K562 (cell line): ENCODE measurements at regions not wholly inside any gene's neighbourhood (a gene's known extent, or its start where the extent isn't known, plus 50 kb on each side); places are given as distances from the start of the nearest gene placed in this dataset.

Source experiments
- ATAC-seq: fragments of 200-7000 bp; cut with Tn5 transposase; 3 replicates; pipeline ENCODE4 v1.9.1; 2020; ENCODE audit warnings: moderate library complexity
- BruUV-seq: library from RNA; stranded (reverse); fragments of 400-500 nt; replicated peaks from 2 replicates; lab custom pipeline; 2021; lab: Mats Ljungman, UMichigan
- CTCF ChIA-PET: fragments of 300-600 bp; formaldehyde crosslinking; extraction: SDS; loops from one replicate; lab custom pipeline; 2021; ENCODE audit warnings: low intra/inter-chr PET ratio; lab: Yijun Ruan, JAX
- POLR2A ChIA-PET: fragments of 300-600, 350-650 bp; sonication (Branson Sonifier 250); formaldehyde crosslinking; extraction: SDS; loops from one replicate; lab custom pipeline; 2021; ENCODE audit warnings: antibody characterized with exemption, inconsistent platforms; lab: Yijun Ruan, JAX
- DNase-seq, 4 experiments: peaks; one replicate each; pipeline versions ENCODE4 v3.0.0 to v3.0.0-alpha.2; 2011 to 2018; ENCODE audit warnings: low spot score in 3 of 4, mixed read lengths in 3 of 4; ENCODE audit errors: extremely low read depth in 1 of 4
- FAIRE-seq: peaks from 2 replicates; lab custom pipeline; 2011; peaks lifted over from hg19 to GRCh38; lab: Jason Lieb, UNC
- H2AFZ ChIP-seq: 2 replicates; pipeline ENCODE4 v1.6.0; 2011; ENCODE audit warnings: low read depth, low read length, control low read depth, inconsistent platforms
- H3K27ac ChIP-seq: fragments of 200-600 bp; 3 replicates; pipeline ENCODE4 v1.8.0; 2011; ENCODE audit warnings: low read depth, mild to moderate bottlenecking, control low read depth, inconsistent platforms, low read length, moderate library complexity, mixed read lengths; ENCODE audit errors: extremely low read depth
- H3K27me3 ChIP-seq, 2 experiments: fragments of 300-600 bp in 1 of 2; 2 replicates in 1 of 2; 3 replicates in 1 of 2; pipeline versions ENCODE4 v1.6.0 to v1.8.0; 2011; ENCODE audit warnings: inconsistent platforms in 2 of 2, low read length in 2 of 2, mild to moderate bottlenecking in 1 of 2, mixed read lengths in 1 of 2, moderate library complexity in 1 of 2; ENCODE audit not compliant: control insufficient read depth in 2 of 2, insufficient read depth in 2 of 2
- H3K36me3 ChIP-seq: fragments of 300-600 bp; 3 replicates; pipeline ENCODE4 v1.8.0; 2011; ENCODE audit warnings: mild to moderate bottlenecking, low read length, inconsistent platforms; ENCODE audit not compliant: control insufficient read depth, insufficient read depth
- H3K4me1 ChIP-seq, 2 experiments: fragments of 200-600 bp in 1 of 2; replicated peaks in 1 of 2; 2 replicates in 1 of 2; 3 replicates in 1 of 2; pipeline versions ENCODE4 v1.5.1 to v1.8.0; 2011; ENCODE audit warnings: inconsistent platforms in 2 of 2, low read length in 2 of 2, mild to moderate bottlenecking in 1 of 2, mixed read lengths in 1 of 2, moderate library complexity in 1 of 2; ENCODE audit not compliant: control insufficient read depth in 2 of 2, insufficient read depth in 2 of 2
- H3K4me2 ChIP-seq: 2 replicates; pipeline ENCODE4 v1.6.1; 2011; ENCODE audit warnings: low read length, control low read depth, inconsistent platforms, mixed read lengths; ENCODE audit not compliant: insufficient read depth
- H3K4me3 ChIP-seq: fragments of 200-600 bp; sonication (generic), shearing (Covaris generic); 2 replicates; pipeline ENCODE4 v1.5.1; 2016; ENCODE audit warnings: control low read depth, inconsistent platforms
- H3K79me2 ChIP-seq: fragments of 200-600 bp; 3 replicates; pipeline ENCODE4 v1.8.0; 2011; ENCODE audit warnings: low read length, inconsistent platforms; ENCODE audit not compliant: control insufficient read depth, insufficient read depth
- H3K9ac ChIP-seq, 2 experiments: 2 replicates each; pipeline versions ENCODE4 v1.6.0 to v1.6.1; 2011; ENCODE audit warnings: low read depth in 2 of 2, low read length in 2 of 2, control low read depth in 1 of 2, inconsistent platforms in 1 of 2, mild to moderate bottlenecking in 1 of 2, mixed read lengths in 1 of 2; ENCODE audit not compliant: insufficient read depth in 1 of 2
- H3K9me1 ChIP-seq: one replicate; pipeline ENCODE4 v1.6.0; 2011; ENCODE audit warnings: inconsistent platforms, mild to moderate bottlenecking, low read length, moderate library complexity; ENCODE audit not compliant: control insufficient read depth, insufficient read depth
- H3K9me3 ChIP-seq: replicated peaks from 2 replicates; pipeline ENCODE4 v1.5.1; 2011; ENCODE audit warnings: low read depth, low read length, inconsistent platforms; ENCODE audit not compliant: control insufficient read depth, insufficient read depth
- H4K20me1 ChIP-seq: replicated peaks from 2 replicates; pipeline ENCODE4 v1.6.1; 2011; ENCODE audit warnings: low read length, inconsistent platforms, mixed read lengths; ENCODE audit not compliant: control insufficient read depth, insufficient read depth
- AFF4 ChIP-seq: sonication (generic); formaldehyde crosslinking; IDR thresholded peaks from 2 replicates; pipeline ENCODE4 v1.8.0; 2023; ENCODE audit warnings: mild to moderate bottlenecking, missing genetic modification reagents
- BRCA1 ChIP-seq, 2 experiments: fragments of 450-650 bp in 1 of 2; sonication (generic) in 1 of 2; formaldehyde crosslinking in 1 of 2; IDR thresholded peaks; 2 replicates each; pipeline versions ENCODE4 v1.5.0 to v1.6.1; 2017 to 2020; ENCODE audit warnings: mild to moderate bottlenecking in 1 of 2, missing genetic modification reagents in 1 of 2
- ELF2 ChIP-seq: fragments of 250-450 bp; sonication (Bioruptor Pico); IDR thresholded peaks from 2 replicates; pipeline ENCODE4 v1.5.0; 2021; ENCODE audit warnings: mild to moderate bottlenecking
- ESRRB ChIP-seq: fragments of 250-450 bp; sonication (Bioruptor Pico); IDR thresholded peaks from 2 replicates; pipeline ENCODE4 v1.5.0; 2020; ENCODE audit warnings: mild to moderate bottlenecking, moderate library complexity, borderline replicate concordance
- RBM25 ChIP-seq: fragments of 200-400 bp; formaldehyde crosslinking; IDR thresholded peaks from 2 replicates; pipeline ENCODE4 v1.6.1; 2018; ENCODE audit warnings: low read length, low read depth, moderate library complexity; ENCODE audit not compliant: severe bottlenecking
- TRIM28 ChIP-seq: fragments of 450-650 bp; IDR thresholded peaks from 2 replicates; pipeline ENCODE4 v1.6.1; 2017
- XRCC4 ChIP-seq: IDR thresholded peaks from one replicate; pipeline ENCODE4 v1.6.1; 2011; ENCODE audit not compliant: insufficient read depth, insufficient read length; ENCODE audit errors: extremely low read depth
- ZKSCAN8 ChIP-seq: fragments of 200-800 bp; sonication (Bioruptor generic); IDR thresholded peaks from 2 replicates; pipeline ENCODE4 v1.6.1; 2016; ENCODE audit warnings: missing genetic modification characterization, missing compliant biosample characterization
- ZNF140 ChIP-seq: fragments of 250-450 bp; sonication (Bioruptor Pico); IDR thresholded peaks from 2 replicates; pipeline ENCODE4 v1.8.0; 2021; ENCODE audit warnings: moderate library complexity, mild to moderate bottlenecking, inconsistent platforms
- ZNF146 ChIP-seq: IDR thresholded peaks from one replicate; pipeline ENCODE4 v1.6.1; 2018; ENCODE audit warnings: missing compliant biosample characterization; ENCODE audit not compliant: unreplicated experiment
- ZNF212 ChIP-seq: fragments of 450-650 bp; formaldehyde crosslinking; IDR thresholded peaks from 2 replicates; pipeline ENCODE4 v1.4.0; 2020; ENCODE audit warnings: mild to moderate bottlenecking
- ZNF24 ChIP-seq: fragments of 450-650 bp; IDR thresholded peaks from 2 replicates; pipeline ENCODE4 v1.6.1; 2016
- ZNF79 ChIP-seq: fragments of 250-450 bp; sonication (Bioruptor Pico); IDR thresholded peaks from 2 replicates; pipeline ENCODE4 v1.4.0; 2020; ENCODE audit warnings: low read depth, mild to moderate bottlenecking, moderate library complexity
- WGBS: fragments of 100-300 bp; shearing (Covaris generic); methylation state at CpG from one replicate; pipeline ENCODE4 v1.1.6; 2016; ENCODE audit warnings: low coverage, mixed read lengths; ENCODE audit not compliant: insufficient coverage; ENCODE audit errors: missing lambda C conversion rate; 5-methylcytosine and 5-hydroxymethylcytosine counted together
- in situ Hi-C: fragments of 300-500 bp; cut with MboI; formaldehyde crosslinking; loops from 4 replicates; pipeline ENCODE4 v1.15.0; 2018; ENCODE audit warnings: inconsistent platforms, mixed read lengths
- intact Hi-C: fragments of 100-400 bp; cut with micrococcal nuclease; formaldehyde crosslinking; loops from 2 replicates; pipeline ENCODE4 v1.14.2; 2022

- WGBS: 47% methylated on average over 4 of the region's 4 CpGs
- H3K27ac ChIP-seq: no peak overlapping the region
- H2AFZ ChIP-seq: 0 out of 2 replicates have a peak overlapping the region, but pooled peaks have one; percentile 35
- H3K4me3 ChIP-seq: no peak overlapping the region
- peaks cover 0 to 3% of the 10 kb centered on the region in 2 experiments; a peak in 2 of 5 replicates for H3K4me1 ChIP-seq
- ChIA-PET POLR2A (no interaction called here), CTCF (no interaction called here)
- intact Hi-C loops: no loop called here
- H3K27me3 ChIP-seq: no peaks in the 10 kb centered on the region
- no peaks in the 10 kb centered on the region for H4K20me1 ChIP-seq
- H3K9me1 ChIP-seq: no peaks in the 10 kb centered on the region
- no peak overlapping the region for H3K9ac ChIP-seq
- TF ChIP-seq RBM25: peak; percentile 56
- TF ChIP-seq ZNF24: peak; percentile 67
- no peak for TF ChIP-seq TRIM28
- TF ChIP-seq ZKSCAN8: no peak
- no peak for TF ChIP-seq XRCC4
- FAIRE-seq (no peak), ATAC-seq (no peak), DNase-seq (no peak)
- no peaks in the 10 kb centered on the region for H3K9me3 ChIP-seq
- no peak overlapping the region for H3K4me2 ChIP-seq
- no peaks in the 10 kb centered on the region for H3K36me3 ChIP-seq
- BruUV-seq: no TSS peak
- H3K79me2 ChIP-seq: no peaks in the 10 kb centered on the region
- in situ Hi-C loops: no loop called here
These were observed 321.6 kb upstream of the RUNX1 start for GRCh38 chr21:35370671-35371070.

- no peak for ATAC-seq
- H3K9ac ChIP-seq: no peak overlapping the region
- in situ Hi-C loops: no loop called here
- H2AFZ ChIP-seq: peak overlapping the region; percentile 35; the same call in 1 of the 2 replicates
- ChIA-PET POLR2A (no interaction called here), CTCF (no interaction called here)
- no peaks in the 10 kb centered on the region for H3K9me1 ChIP-seq
- no peaks in the 10 kb centered on the region for H3K9me3 ChIP-seq
- no peak overlapping the region for H3K4me2 ChIP-seq
- no peaks in the 10 kb centered on the region for H4K20me1 ChIP-seq
- no peak overlapping the region for H3K4me3 ChIP-seq
- BruUV-seq: no TSS peak
- TF ChIP-seq BRCA1 (IDR thresholded peaks at IDR 0.05) (no peak), BRCA1 (CRISPR knock-in tag; IDR thresholded peaks at IDR 0.05) (no peak), ELF2 (no peak), ZNF140 (CRISPR knock-in tag) (no peak), ZNF146 (CRISPR knock-in tag) (no peak), ZNF212 (no peak), AFF4 (no peak), ZNF79 (CRISPR knock-in tag) (no peak), ESRRB (CRISPR knock-in tag) (no peak)
- H3K27me3 ChIP-seq: no peaks in the 10 kb centered on the region
- intact Hi-C loops: no loop called here
- peaks cover 0 to 3% of the 10 kb centered on the region in 2 experiments; a peak in 2 of 5 replicates for H3K4me1 ChIP-seq
- WGBS: 65% methylated on average over 3 of the region's 3 CpGs
- DNase-seq: no peak
- no peak overlapping the region for H3K27ac ChIP-seq
- no peak for FAIRE-seq
- no peaks in the 10 kb centered on the region for H3K36me3 ChIP-seq
- H3K79me2 ChIP-seq: no peaks in the 10 kb centered on the region
These were observed 321.0 kb upstream of the RUNX1 start for GRCh38 chr21:35370071-35370470.
